Endothelial cell of hepatic sinusoid (primary cell): ENCODE measurements at regions not wholly inside any gene's neighbourhood (a gene's known extent, or its start where the extent isn't known, plus 50 kb on each side); places are given as distances from the start of the nearest gene placed in this dataset.
"Not testable (repeated sequence)": the region's sequence is repeated elsewhere in the genome, so short reads cannot be mapped to it uniquely, and the experiment has no call there.

ENCODE experiments used
- in situ Hi-C: cut with HindIII; loops from 2 replicates; pipeline ENCODE4 v1.10.0; 2017; ENCODE audit warnings: low sequenced_read_pairs

DNA sequence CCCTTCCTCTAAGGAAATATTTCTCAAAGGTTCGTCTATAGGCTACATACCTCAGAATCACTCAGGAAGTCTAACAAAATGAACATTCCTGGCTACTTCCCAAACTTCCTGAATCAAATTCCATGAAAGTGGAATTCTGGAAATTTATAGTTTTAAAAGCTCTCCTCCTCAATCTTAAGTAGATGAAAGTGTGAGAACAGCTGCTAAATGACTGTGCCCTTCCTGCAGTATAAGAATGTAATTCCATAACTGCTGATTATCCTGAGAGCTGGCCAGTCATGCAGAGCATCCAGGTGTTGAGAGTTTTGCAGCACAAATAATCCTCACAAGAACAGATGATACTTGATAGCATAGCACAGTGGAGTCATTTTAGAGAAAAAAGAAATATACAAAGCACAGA is 265.0 kb downstream of the KCNJ3 start:
- in situ Hi-C loops = no loop called here

DNA sequence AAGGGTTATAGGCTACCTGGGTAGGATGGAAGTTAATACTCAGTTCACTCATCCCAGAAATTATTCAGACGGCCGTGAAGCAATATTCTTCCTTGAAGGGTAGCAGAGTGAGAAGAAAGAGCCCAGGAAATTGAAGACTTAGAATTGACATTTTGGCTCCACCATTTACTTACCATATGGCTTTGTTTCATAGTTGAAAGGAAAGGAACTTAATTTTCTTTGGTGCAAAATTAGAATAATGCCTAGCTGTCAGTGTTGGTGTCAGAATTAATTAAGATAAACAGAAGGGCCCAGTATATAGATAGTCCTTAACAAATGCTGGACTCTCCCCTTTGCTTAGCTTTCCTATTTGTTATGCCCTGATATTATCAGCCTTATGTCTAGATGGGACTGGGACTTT is 263.2 kb downstream of the KCNJ3 start:
- in situ Hi-C loops = no loop called here

DNA sequence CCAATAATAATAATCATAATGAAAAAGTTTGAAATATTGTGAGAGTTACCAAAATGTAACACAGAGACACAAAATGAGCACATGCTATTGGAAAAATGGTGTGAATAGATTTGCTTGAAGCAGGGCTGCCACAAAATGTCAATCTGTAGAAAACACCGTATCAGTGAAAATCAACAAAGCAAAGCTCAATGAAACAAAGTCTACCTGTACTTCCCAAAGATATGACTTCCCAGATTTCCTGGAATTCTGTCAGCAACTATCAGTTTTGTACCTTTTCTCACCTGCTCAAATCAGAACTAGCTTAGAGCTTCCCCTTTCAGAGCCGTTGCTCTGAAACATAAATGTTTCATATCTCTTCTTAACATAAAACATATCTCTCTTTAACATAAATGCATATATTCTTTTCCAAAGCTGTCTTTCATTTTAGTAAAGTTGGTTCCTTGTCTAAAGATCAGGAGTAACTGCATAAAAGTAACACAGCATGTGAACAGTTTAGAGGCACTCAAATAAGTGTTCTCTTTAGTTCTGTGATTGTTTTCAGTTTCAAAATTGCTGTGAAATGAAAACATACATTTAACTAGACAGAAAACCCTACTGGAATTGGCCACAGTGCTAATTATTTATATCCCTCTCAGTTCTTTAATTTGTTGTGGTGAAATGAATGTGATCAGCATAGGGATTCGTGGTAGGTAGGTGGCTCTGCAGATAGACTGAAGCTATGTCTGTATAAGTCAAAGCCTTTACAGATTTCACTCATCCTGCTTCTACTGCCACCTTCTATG is 262.5 kb downstream of the KCNJ3 start:
- in situ Hi-C loops = no loop called here

DNA sequence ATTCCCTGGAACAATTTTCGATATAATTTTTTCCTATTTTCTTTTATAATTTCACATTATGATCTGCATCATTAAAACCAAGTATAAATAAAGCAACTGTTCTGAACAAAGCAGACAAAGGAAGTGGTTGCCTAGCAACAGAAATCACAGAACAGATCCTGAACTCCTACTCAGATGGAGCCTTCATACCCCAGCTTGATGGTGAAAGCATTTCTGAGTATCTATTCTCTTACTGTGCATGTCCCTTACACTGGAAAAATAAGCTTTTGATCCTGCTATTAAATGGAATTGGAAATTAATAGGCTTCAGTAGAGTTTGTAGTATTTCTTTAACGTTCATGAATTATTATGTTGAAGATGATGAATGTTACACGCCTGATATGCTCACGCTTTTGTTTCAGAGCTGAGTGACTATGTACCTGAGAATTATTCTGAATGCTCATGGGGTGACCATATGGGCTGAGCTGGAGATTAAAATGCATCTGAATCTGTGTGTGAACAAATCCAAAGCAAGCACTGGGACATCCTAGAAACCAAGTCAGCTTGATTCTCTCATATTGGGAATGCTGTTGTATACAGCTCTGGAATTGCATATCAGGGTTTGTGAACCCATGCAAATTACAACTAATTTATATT is 254.0 kb downstream of the KCNJ3 start:
- in situ Hi-C loops = no loop called here

DNA sequence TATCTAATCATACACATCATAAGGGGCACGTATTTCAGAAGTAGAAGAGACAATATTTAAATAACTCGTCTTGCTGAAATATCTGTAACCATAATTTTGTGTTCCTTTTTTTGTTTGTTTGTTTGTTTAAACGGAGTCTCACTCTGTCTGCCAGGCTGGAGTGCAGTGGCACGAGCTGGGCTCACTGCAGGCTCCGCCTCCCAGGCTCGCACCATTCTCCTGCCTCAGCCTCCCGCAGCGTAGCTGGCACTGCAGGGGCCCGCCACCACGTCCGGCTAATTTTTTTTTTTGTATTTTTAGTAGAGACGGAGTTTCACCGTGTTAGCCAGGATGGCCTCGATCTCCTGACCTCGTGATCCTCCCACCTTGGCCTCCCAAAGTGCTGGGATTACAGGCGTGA is 248.9 kb downstream of the KCNJ3 start:
- in situ Hi-C loops = not testable (repeated sequence)

DNA sequence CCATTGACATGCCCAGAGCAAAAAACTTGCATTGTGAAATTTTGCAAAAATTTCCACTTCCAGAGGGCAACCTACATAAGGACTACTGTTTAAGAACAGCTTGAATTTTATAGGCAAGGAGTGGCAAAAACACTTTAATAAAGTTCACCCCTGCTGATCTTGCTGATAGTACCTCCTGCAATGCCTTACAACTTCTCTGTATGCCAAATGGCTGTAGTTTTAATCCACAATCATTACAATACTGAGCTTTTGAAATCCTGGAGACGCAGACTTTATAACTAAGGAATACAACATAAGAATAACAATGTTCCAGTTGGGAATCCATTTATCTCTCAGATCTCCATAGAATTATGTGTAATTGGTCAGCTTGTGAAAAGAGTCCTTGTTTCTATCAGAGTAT is 247.5 kb downstream of the KCNJ3 start:
- in situ Hi-C loops = no loop called here

DNA sequence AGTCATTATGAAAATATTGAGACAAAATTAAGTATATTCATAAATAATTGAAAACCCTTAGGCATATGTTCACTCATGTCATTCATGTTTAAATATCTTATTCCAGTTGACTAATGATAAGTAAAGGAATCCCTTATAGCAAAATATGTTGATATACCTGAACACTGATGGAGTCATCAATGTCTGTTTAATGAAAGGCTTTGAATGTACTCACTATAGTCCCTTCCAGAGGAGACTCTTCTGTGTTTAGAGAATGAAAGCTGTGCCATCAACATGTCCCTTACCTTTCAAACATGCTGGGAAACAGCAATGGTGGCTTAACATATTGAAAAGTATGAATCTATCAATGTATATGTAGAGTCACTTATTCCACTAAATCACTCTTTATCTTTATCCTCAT is 242.9 kb downstream of the KCNJ3 start:
- in situ Hi-C loops = no loop called here

DNA sequence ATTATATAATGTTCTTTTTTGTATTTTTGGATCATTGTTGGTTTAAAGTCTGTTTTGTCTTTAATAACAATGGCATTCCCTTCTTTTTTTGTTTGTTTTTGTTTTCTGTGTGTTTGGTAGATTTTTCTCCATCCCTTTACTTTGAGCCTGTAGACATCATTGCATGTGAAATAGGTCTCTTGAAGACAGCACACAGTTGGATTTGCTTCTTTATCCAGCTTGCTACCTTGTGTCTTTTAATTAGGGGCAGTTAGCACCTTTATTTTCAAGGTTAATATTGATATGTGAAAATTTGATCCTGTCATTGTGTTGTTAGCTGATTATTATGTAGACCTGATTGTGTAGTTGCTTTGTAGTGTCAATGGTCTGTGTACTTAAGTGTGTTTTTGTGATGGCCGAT is 235.7 kb downstream of the KCNJ3 start:
- in situ Hi-C loops = no loop called here

DNA sequence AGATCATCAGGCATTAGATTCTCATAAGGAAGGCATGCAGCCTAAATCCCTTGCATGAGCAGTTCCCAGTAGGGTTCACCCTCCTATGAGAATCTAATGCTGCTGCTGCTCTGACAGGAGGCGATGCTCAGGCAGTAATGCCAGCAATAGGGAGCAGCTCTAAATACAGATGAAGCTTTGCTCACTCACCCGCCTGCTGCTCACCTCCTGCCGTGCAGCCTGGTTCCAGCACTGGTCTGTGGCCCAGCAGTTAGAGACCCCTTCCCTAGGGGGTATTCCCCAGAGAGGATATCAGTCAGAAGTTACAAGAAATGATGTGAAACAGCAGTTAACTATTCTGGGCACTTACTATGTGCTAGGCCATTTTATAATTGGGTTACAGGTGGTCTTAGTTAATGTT is 226.0 kb downstream of the KCNJ3 start:
- in situ Hi-C loops = no loop called here

DNA sequence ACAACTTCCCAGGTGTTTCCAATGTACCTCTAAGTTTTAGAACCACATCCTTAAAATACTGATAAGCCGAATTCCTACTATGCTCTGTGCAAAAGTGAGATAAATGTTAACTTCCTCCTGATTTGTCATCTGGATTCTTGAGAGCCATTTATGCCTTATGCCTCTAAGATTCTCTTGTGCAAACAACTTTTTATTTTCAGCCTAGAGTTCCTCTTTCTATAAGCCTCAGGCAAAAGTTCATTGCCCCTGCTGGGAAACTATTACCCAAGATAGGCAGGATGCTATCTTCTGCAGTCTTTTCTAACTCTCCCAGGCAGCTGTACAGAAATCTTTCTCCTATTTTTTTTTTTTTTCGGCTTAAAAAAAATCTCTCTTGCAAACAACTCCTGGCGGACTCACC is 216.1 kb downstream of the KCNJ3 start:
- in situ Hi-C loops = no loop called here

DNA sequence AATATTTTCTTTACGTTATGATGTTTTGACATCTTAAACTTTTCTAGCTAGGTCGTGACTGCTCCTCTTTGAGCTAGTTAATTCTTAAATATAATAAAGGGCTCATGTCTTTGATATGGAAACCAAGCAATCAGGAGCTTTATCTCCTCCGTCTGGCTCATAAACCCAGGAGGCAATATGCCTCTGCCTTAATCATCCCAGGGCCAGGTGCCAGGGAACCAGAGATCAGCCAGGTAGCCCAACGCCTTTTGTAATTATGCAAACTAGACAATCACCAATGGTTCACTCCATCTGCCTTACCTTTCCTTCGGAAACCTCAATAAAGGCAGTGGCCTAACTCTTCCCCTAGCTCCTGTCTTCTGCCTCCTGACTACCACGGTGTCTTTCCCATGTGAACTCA is 213.7 kb downstream of the KCNJ3 start:
- in situ Hi-C loops = no loop called here

DNA sequence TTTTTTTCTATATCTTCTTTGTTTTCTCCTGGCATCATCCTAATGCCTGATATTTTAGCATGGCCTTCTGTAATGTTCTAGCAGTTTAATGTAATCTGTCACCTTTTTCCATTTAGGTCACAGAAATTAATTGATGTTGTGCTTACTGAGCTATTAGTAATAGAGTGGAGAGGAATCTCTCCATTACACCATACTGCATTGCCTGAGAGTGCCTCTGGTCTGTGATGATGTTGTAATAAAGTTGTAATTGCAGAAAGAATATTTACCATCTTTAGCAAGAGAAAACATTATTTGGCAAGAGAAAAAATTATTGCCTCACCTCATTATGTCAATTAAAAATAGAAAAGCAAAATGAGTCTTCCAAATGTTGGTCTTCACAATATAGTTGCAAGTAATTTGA is 213.2 kb downstream of the KCNJ3 start:
- in situ Hi-C loops = no loop called here

DNA sequence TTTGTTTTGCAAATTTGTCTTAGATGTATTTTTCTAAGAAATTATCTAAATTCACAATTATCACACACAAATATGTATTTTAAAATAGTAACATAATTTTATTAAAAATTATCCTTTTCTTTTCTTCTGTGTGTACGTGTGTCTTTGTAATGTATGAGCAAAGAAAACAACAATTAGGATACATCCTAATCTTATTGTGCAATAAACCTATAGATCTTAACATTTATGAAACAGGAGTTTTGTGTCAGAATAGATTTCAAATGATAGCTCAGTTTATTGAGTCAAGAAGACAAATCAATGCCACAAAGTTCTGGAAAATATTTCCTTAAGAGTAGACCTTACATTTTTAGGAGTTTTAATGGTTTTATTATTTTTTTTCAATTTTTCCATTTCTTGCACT is 212.2 kb downstream of the KCNJ3 start:
- in situ Hi-C loops = no loop called here

DNA sequence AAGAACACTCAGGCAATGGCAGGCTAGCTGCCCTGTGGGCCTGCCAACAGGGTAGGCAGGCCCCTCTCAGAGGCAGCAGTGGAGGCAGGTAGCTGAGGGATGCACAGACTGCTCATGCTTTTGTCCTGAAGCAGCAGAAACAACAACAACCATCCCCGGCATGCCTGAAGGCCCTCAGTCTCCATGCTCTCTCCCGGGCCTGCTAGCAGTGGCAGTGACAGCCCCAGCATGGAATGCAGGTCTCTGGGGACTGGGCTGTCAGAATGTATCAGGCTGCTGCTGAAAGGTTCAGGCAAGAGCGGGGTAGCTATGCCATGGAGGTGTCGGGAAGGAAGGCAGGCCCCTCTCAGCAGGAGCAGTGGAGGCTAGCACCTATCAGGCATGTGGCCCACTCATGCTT is 209.8 kb downstream of the KCNJ3 start:
- in situ Hi-C loops = no loop called here
